ENCODE measurements at regions not wholly inside any gene's neighbourhood (a gene's known extent, or its start where the extent isn't known, plus 50 kb on each side); places are given as distances from the start of the nearest gene placed in this dataset.
"Not testable (repeated sequence)": the region's sequence is repeated elsewhere in the genome, so short reads cannot be mapped to it uniquely, and the experiment has no call there.

DNA sequence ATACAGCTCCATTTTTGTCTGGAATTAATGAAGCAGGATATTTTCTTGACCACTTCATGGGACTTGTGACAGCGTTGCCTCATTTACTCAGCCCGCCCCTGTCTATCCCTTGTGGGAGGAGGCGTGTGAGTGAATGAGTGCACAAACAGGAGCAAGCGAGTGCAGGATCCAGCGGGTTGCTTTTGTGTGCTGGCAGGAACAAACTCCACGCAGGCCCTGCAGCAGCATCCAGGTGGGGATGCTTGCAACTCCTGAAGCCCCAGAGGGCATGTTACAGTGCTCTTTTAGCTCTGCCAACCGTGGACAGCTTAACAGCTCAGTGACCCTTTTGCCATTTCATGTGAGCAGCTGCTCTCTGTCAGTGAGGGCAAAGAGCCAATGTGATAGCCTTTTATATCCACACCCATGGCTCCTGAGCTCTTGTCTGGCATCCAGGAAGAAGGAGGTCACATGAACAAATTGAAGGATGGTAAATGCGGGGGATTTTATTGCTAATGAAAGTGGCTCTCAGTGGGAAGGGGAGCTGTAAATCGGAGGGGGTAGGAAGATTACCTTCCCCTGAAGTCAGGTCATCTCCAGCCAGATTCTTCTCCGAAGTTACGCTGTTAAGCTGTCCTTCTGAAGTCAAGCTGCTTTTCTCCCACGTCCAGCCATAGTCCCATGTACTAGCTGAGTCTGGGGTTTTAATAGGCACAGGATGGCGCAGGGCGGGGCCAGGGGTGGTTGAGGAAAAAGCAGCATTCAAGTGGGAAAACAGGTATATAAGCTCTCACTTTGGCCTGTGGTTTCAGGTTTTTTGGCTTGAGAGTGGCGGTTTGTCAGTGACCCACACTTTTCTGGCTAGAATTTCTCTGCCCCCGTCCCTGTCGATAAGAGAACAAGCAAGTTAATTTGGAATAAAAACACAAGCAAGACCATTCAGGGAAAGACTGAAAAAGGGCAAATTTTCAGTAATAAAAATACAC lies 714.7 kb upstream of the MBL2 start:
- Histone ChIP-seq H3K36me3 (no peaks in the 10 kb centered on the region), H3K4me3 (no peak overlapping the region), H3K4me1 (no peaks in the 10 kb centered on the region), H3K9me3 (peaks cover 0 to 13% (median 0%) of the 10 kb centered on the region in 3 donors), H3K27ac (no peak overlapping the region), H3K27me3 (no peaks in the 10 kb centered on the region)
- intact Hi-C loops (cut with DNase I) = no loop called here
- TF ChIP-seq POLR2A (IDR thresholded peaks at IDR 0.05) = no peak
- TF ChIP-seq, protein P1, sequence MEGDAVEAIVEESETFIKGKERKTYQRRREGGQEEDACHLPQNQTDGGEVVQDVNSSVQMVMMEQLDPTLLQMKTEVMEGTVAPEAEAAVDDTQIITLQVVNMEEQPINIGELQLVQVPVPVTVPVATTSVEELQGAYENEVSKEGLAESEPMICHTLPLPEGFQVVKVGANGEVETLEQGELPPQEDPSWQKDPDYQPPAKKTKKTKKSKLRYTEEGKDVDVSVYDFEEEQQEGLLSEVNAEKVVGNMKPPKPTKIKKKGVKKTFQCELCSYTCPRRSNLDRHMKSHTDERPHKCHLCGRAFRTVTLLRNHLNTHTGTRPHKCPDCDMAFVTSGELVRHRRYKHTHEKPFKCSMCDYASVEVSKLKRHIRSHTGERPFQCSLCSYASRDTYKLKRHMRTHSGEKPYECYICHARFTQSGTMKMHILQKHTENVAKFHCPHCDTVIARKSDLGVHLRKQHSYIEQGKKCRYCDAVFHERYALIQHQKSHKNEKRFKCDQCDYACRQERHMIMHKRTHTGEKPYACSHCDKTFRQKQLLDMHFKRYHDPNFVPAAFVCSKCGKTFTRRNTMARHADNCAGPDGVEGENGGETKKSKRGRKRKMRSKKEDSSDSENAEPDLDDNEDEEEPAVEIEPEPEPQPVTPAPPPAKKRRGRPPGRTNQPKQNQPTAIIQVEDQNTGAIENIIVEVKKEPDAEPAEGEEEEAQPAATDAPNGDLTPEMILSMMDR (IDR thresholded peaks at IDR 0.05) = no peak
- 74 to 75% methylated on average over 15 to 17 of the region's 17 CpGs for WGBS, 2 donors
- DNase-seq = no peak

- H3K36me3 ChIP-seq; H3K4me3 ChIP-seq; DNase-seq; H3K27me3 ChIP-seq; intact Hi-C loops (cut with DNase I); H3K27ac ChIP-seq; H3K4me1 ChIP-seq: not testable (repeated sequence)
- 43 to 46% methylated on average over 1 to 4 of the region's 4 CpGs for WGBS, 2 donors
- peaks cover 0 to 13% (median 0%) of the 10 kb centered on the region in 3 donors for H3K9me3 ChIP-seq
Measured at GRCh38 chr10:53485422-53485821, 712.8 kb upstream of the MBL2 start.

GRCh38 chr10:53479365-53479764 lies 706.8 kb upstream of the MBL2 start:
- no peak overlapping the region for H3K27ac ChIP-seq
- H3K9me3 ChIP-seq = no peaks in the 10 kb centered on the region
- H3K27me3 ChIP-seq = no peaks in the 10 kb centered on the region
- no peaks in the 10 kb centered on the region for H3K36me3 ChIP-seq
- TF ChIP-seq POLR2A (IDR thresholded peaks at IDR 0.05) = no peak
- TF ChIP-seq, protein P1 (IDR thresholded peaks at IDR 0.05) = no peak
- DNase-seq = no peak
- 54% methylated on average over 2 of the region's 2 CpGs for WGBS, 2 donors
- no peaks in the 10 kb centered on the region for H3K4me1 ChIP-seq
- intact Hi-C loops (cut with DNase I) = no loop called here
- no peak overlapping the region for H3K4me3 ChIP-seq

- H3K4me3 ChIP-seq = no peak overlapping the region
- no peak for TF ChIP-seq POLR2A (IDR thresholded peaks at IDR 0.05)
- TF ChIP-seq, protein P1 (IDR thresholded peaks at IDR 0.05) = no peak
- intact Hi-C loops (cut with DNase I) = no loop called here
- 50 to 55% methylated on average over 1 of the region's 1 CpG for WGBS, 2 donors
- no peaks in the 10 kb centered on the region for H3K27me3 ChIP-seq
- no peaks in the 10 kb centered on the region for H3K36me3 ChIP-seq
- H3K27ac ChIP-seq = no peak overlapping the region
- H3K9me3 ChIP-seq = no peaks in the 10 kb centered on the region
- no peak for DNase-seq
- H3K4me1 ChIP-seq = no peaks in the 10 kb centered on the region
Measured at GRCh38 chr10:53477313-53477675, 704.7 kb upstream of the MBL2 start.

- Histone ChIP-seq H3K4me3 (no peak overlapping the region), H3K27ac (no peak overlapping the region), H3K36me3 (no peaks in the 10 kb centered on the region), H3K9me3 (no peaks in the 10 kb centered on the region), H3K27me3 (no peaks in the 10 kb centered on the region), H3K4me1 (no peaks in the 10 kb centered on the region)
- intact Hi-C loops (cut with DNase I) = no loop called here
- TF ChIP-seq, protein P1 (IDR thresholded peaks at IDR 0.05) = no peak
- no peak for TF ChIP-seq POLR2A (IDR thresholded peaks at IDR 0.05)
- 57% methylated on average over 3 of the region's 3 CpGs for WGBS, 2 donors
- no peak for DNase-seq
Measured at GRCh38 chr10:53476650-53477312, 704.2 kb upstream of the MBL2 start.

Data from esophagus squamous epithelium (tissue), 5 donors.